B cell (primary cell): ENCODE measurements at regions not wholly inside any gene's neighbourhood (a gene's known extent, or its start where the extent isn't known, plus 50 kb on each side); places are given as distances from the start of the nearest gene placed in this dataset.

Source experiments
- ATAC-seq: fragments of 200-7000 bp; cut with Tn5 transposase; one replicate; pipeline ENCODE4 v1.10.0; 2021; ENCODE audit warnings: low read depth, mild to moderate bottlenecking, moderate number of reproducible peaks, moderate library complexity
- CTCF ChIA-PET: fragments of 350-600 bp; sonication (Branson Sonifier 250); formaldehyde crosslinking; loops from one replicate; lab custom pipeline; 2021; ENCODE audit warnings: antibody characterized with exemption, inconsistent platforms; lab: Charles Lee
- POLR2A ChIA-PET: fragments of 350-600 bp; sonication (Branson Sonifier 250); formaldehyde crosslinking; loops from one replicate; lab custom pipeline; 2021; ENCODE audit warnings: antibody characterized with exemption; lab: Charles Lee
- DNase-seq: peaks from one replicate; pipeline ENCODE4 v3.0.0; 2013
- H2AFZ ChIP-seq: 2 replicates; pipeline ENCODE4 v1.6.1; 2012; ENCODE audit warnings: mild to moderate bottlenecking, low read depth, low read length; ENCODE audit not compliant: insufficient read depth, poor library complexity, severe bottlenecking
- H3K27ac ChIP-seq, 2 donors: 1 replicate in 1 of 2; 2 replicates in 1 of 2; pipeline ENCODE4 v1.5.1; 2012 to 2013; ENCODE audit warnings: low read length in 2 of 2, mild to moderate bottlenecking in 2 of 2, moderate library complexity in 1 of 2
- H3K27me3 ChIP-seq, 4 experiments: fragments of 200-600 bp in 1 of 4; sonication (generic) in 1 of 4; replicated peaks in 1 of 4; 1 replicate in 2 of 4; 2 replicates in 2 of 4; pipeline versions ENCODE4 v1.6.1 to v1.7.0; 2013 to 2016; ENCODE audit warnings: low read length in 3 of 4, mild to moderate bottlenecking in 2 of 4, mixed read lengths in 1 of 4, moderate library complexity in 1 of 4; ENCODE audit not compliant: insufficient read depth in 4 of 4, control insufficient read depth in 3 of 4; ENCODE audit errors: control extremely low read depth in 1 of 4
- H3K36me3 ChIP-seq, 2 experiments: replicated peaks in 1 of 2; 1 replicate in 1 of 2; 2 replicates in 1 of 2; pipeline versions ENCODE4 v1.6.1 to v1.7.1; 2013; ENCODE audit warnings: low read length in 1 of 2; ENCODE audit not compliant: insufficient read depth in 2 of 2, control insufficient read depth in 1 of 2; ENCODE audit errors: control extremely low read depth in 1 of 2, extremely low read depth in 1 of 2
- H3K4me1 ChIP-seq, 2 donors: fragments of 200-600 bp in 1 of 2; sonication (generic) in 1 of 2; 1 replicate in 1 of 2; 2 replicates in 1 of 2; pipeline versions ENCODE4 v1.5.1 to v1.6.1; 2013 to 2017; ENCODE audit warnings: low read length in 2 of 2; ENCODE audit not compliant: control insufficient read depth in 2 of 2, insufficient read depth in 2 of 2
- H3K4me2 ChIP-seq: replicated peaks from 2 replicates; pipeline ENCODE3; 2012; ENCODE audit warnings: mild to moderate bottlenecking, low read depth, low read length; ENCODE audit not compliant: poor library complexity, severe bottlenecking
- H3K4me3 ChIP-seq, 5 experiments: fragments of 200-600 bp in 1 of 5; sonication (generic) in 1 of 5; 1 replicate in 3 of 5; 2 replicates in 2 of 5; pipeline versions ENCODE4 v1.5.1 to v1.7.0; 2011 to 2016; ENCODE audit warnings: low read length in 4 of 5, mild to moderate bottlenecking in 4 of 5, low read depth in 2 of 5, control low read depth in 1 of 5, moderate library complexity in 1 of 5; ENCODE audit not compliant: insufficient read depth in 1 of 5; ENCODE audit errors: control extremely low read depth in 1 of 5, extremely low read depth in 1 of 5
- H3K79me2 ChIP-seq: fragments of 200-600 bp; sonication (generic); one replicate; pipeline ENCODE4 v1.6.0; 2016; ENCODE audit warnings: low read length; ENCODE audit not compliant: control insufficient read depth, insufficient read depth
- H3K9ac ChIP-seq: fragments of 200-600 bp; sonication (generic); 2 replicates; pipeline ENCODE4 v1.6.1; 2017; ENCODE audit warnings: mild to moderate bottlenecking, low read length, moderate library complexity
- H3K9me3 ChIP-seq, 3 donors: one replicate each; pipeline versions ENCODE4 v1.6.1 to v1.7.1; 2013; ENCODE audit warnings: low read length in 2 of 3; ENCODE audit not compliant: control insufficient read depth in 2 of 3, insufficient read depth in 1 of 3; ENCODE audit errors: control extremely low read depth in 1 of 3
- H4K20me1 ChIP-seq: 2 replicates; pipeline ENCODE4 v1.6.0; 2012; ENCODE audit warnings: mild to moderate bottlenecking, low read length; ENCODE audit not compliant: insufficient read depth, control insufficient read depth, poor library complexity, severe bottlenecking
- H3K27ac Mint-ChIP-seq: one replicate; pipeline ENCODE4 v1.8.0; 2021; ENCODE audit warnings: mixed read lengths
- H3K27me3 Mint-ChIP-seq: one replicate; pipeline ENCODE4 v1.8.0; 2021; ENCODE audit warnings: mixed read lengths
- H3K4me1 Mint-ChIP-seq: one replicate; pipeline ENCODE4 v1.8.0; 2021; ENCODE audit warnings: mixed read lengths
- H3K4me3 Mint-ChIP-seq: one replicate; pipeline ENCODE4 v1.8.0; 2021; ENCODE audit warnings: mixed read lengths
- H3K9me3 Mint-ChIP-seq: one replicate; pipeline ENCODE4 v1.8.0; 2022; ENCODE audit warnings: mixed read lengths; ENCODE audit not compliant: insufficient read depth
- EZH2 ChIP-seq: IDR thresholded peaks from 2 replicates; pipeline ENCODE4 v1.6.1; 2012; ENCODE audit warnings: borderline replicate concordance, low read depth, mild to moderate bottlenecking, moderate library complexity, low read length; ENCODE audit not compliant: insufficient read depth, poor library complexity, severe bottlenecking
- WGBS: methylation state at CpG from one replicate; pipeline ENCODE4 v1.1.5; 2013; ENCODE audit warnings: missing lambda C conversion rate; ENCODE audit not compliant: insufficient coverage; 5-methylcytosine and 5-hydroxymethylcytosine counted together
- intact Hi-C: fragments of 100-400 bp; cut with micrococcal nuclease; formaldehyde crosslinking; loops from one replicate; pipeline ENCODE4 v1.10.0; 2022
- TF ChIP-seq, protein P1 (sequence below): fragments of 200-600 bp; IDR thresholded peaks from one replicate; pipeline ENCODE4 v1.8.0; 2022; ENCODE audit warnings: antibody characterized with exemption, mild to moderate bottlenecking

DNA sequence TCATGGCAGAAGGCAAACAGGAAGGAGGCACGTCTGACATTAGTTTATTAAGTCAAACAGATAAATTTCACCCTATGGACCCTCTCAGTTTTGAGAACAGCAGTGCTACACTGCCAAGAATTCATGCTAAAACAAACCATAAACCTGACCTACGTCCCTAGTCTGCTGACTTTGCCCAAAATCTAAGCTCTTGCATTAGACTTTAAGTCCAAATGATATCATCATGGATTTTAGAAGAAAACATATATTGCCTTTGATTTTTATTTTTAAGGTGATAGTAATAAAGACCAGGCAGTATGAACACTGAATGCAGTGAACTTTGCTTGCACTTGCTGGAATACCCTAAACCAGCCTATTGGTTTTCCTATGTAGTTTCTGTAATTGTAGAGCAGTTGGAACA lies 79.6 kb upstream of the GADL1 start:
- Mint-ChIP-seq H3K27me3 (no peaks in the 10 kb centered on the region), H3K9me3 (no peaks in the 10 kb centered on the region), H3K4me3 (no peak overlapping the region), H3K4me1 (peaks cover 1% of the 10 kb centered on the region), H3K27ac (no peak overlapping the region)
- no peak overlapping the region for H3K9ac ChIP-seq
- H3K4me2 ChIP-seq = no peak overlapping the region
- ChIA-PET CTCF (no interaction called here), POLR2A (no interaction called here)
- ATAC-seq (no peak), DNase-seq (no peak)
- no peak overlapping the region for H2AFZ ChIP-seq
- no peak for TF ChIP-seq EZH2
- TF ChIP-seq, protein P1, sequence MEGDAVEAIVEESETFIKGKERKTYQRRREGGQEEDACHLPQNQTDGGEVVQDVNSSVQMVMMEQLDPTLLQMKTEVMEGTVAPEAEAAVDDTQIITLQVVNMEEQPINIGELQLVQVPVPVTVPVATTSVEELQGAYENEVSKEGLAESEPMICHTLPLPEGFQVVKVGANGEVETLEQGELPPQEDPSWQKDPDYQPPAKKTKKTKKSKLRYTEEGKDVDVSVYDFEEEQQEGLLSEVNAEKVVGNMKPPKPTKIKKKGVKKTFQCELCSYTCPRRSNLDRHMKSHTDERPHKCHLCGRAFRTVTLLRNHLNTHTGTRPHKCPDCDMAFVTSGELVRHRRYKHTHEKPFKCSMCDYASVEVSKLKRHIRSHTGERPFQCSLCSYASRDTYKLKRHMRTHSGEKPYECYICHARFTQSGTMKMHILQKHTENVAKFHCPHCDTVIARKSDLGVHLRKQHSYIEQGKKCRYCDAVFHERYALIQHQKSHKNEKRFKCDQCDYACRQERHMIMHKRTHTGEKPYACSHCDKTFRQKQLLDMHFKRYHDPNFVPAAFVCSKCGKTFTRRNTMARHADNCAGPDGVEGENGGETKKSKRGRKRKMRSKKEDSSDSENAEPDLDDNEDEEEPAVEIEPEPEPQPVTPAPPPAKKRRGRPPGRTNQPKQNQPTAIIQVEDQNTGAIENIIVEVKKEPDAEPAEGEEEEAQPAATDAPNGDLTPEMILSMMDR = no peak
- intact Hi-C loops = no loop called here
- no peak overlapping the region for H3K4me3 ChIP-seq
- H3K4me1 ChIP-seq = no peaks in the 10 kb centered on the region
- H4K20me1 ChIP-seq = no peaks in the 10 kb centered on the region
- no peaks in the 10 kb centered on the region for H3K36me3 ChIP-seq
- H3K9me3 ChIP-seq = no peaks in the 10 kb centered on the region
- H3K27ac ChIP-seq = no peak overlapping the region
- H3K79me2 ChIP-seq = no peaks in the 10 kb centered on the region
- 80% methylated on average over 1 of the region's 2 CpGs for WGBS
- H3K27me3 ChIP-seq = no peaks in the 10 kb centered on the region

DNA sequence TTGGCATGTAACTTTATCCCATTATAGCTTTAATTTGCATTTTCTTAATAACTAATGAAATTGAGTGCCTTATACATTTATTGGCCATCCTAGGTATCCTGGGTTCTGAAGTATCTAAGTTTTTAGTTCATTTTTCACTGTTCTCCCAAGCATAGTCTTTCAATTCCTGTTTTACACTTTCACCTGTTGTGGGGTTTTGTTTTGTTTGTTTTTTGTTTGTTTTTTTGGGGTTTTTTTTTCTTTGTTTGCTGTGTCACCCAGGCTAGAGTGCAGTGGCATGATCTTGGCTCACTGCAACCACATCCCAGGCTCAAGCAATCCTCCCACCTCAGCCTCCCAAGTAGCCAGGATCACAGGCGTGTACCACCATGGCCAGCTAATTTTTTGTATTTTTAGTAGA lies 83.1 kb upstream of the GADL1 start:
- H3K27ac ChIP-seq = no peak overlapping the region
- H3K4me1 ChIP-seq = no peaks in the 10 kb centered on the region
- H3K4me2 ChIP-seq = no peak overlapping the region
- H2AFZ ChIP-seq = no peak overlapping the region
- no peak overlapping the region for H3K4me3 ChIP-seq
- TF ChIP-seq, protein P1 = no peak
- H4K20me1 ChIP-seq = no peaks in the 10 kb centered on the region
- H3K4me1 Mint-ChIP-seq = peaks cover 1% of the 10 kb centered on the region
- no peak overlapping the region for H3K27ac Mint-ChIP-seq
- no peaks in the 10 kb centered on the region for H3K9me3 ChIP-seq
- H3K36me3 ChIP-seq = no peaks in the 10 kb centered on the region
- ATAC-seq (no peak), DNase-seq (no peak)
- ChIA-PET CTCF (no interaction called here), POLR2A (no interaction called here)
- no peak overlapping the region for H3K9ac ChIP-seq
- no CpG with 5 or more reads among the region's 1 CpG for WGBS
- no peaks in the 10 kb centered on the region for H3K9me3 Mint-ChIP-seq
- H3K27me3 ChIP-seq = no peaks in the 10 kb centered on the region
- no peak overlapping the region for H3K4me3 Mint-ChIP-seq
- intact Hi-C loops = no loop called here
- H3K79me2 ChIP-seq = no peaks in the 10 kb centered on the region
- H3K27me3 Mint-ChIP-seq = peaks cover 4% of the 10 kb centered on the region
